ENCODE measurements at regions not wholly inside any gene's neighbourhood (a gene's known extent, or its start where the extent isn't known, plus 50 kb on each side); places are given as distances from the start of the nearest gene placed in this dataset.

- TF ChIP-seq POLR2A (IDR thresholded peaks at IDR 0.05) (no peak), CTCF (IDR thresholded peaks at IDR 0.05) (no peak)
Observed at GRCh38 chrX:13936521-13937225, 93.0 kb downstream of the GEMIN8 start.
